ENCODE measurements at regions not wholly inside any gene's neighbourhood (a gene's known extent, or its start where the extent isn't known, plus 50 kb on each side); places are given as distances from the start of the nearest gene placed in this dataset.

DNA sequence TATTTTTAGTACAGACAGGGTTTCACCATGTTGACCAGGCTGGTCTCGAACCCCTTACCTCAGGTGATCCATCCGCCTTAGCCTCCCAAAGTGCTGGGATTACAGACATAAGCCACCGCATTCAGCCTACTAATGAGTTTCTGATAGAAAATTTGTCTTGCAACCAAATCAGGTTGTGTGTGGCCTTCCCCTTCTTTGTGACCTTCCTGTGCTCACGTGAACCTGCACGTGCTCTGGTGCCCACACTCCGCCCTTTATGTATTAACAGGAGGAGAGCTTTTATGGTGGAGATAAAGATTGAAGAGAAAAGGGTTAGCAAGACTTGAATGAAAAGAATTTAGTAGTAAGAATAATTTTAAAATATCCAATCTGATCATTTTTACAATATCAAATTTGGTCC is 343.5 kb upstream of the TMEM132C start:
- TF ChIP-seq, protein P1, sequence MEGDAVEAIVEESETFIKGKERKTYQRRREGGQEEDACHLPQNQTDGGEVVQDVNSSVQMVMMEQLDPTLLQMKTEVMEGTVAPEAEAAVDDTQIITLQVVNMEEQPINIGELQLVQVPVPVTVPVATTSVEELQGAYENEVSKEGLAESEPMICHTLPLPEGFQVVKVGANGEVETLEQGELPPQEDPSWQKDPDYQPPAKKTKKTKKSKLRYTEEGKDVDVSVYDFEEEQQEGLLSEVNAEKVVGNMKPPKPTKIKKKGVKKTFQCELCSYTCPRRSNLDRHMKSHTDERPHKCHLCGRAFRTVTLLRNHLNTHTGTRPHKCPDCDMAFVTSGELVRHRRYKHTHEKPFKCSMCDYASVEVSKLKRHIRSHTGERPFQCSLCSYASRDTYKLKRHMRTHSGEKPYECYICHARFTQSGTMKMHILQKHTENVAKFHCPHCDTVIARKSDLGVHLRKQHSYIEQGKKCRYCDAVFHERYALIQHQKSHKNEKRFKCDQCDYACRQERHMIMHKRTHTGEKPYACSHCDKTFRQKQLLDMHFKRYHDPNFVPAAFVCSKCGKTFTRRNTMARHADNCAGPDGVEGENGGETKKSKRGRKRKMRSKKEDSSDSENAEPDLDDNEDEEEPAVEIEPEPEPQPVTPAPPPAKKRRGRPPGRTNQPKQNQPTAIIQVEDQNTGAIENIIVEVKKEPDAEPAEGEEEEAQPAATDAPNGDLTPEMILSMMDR (IDR thresholded peaks at IDR 0.05; ENCODE audit: insufficient read depth, low read depth, low read length) = no peak
- DNase-seq (ENCODE audit: low read depth) = no peak
- H3K4me3 ChIP-seq (ENCODE audit: low read depth, low read length) = no peak overlapping the region
- POLR2A ChIA-PET = no interaction called here
- H3K36me3 ChIP-seq (ENCODE audit: control insufficient read depth, insufficient read depth, low read length) = no peaks in the 10 kb centered on the region
- no peaks in the 10 kb centered on the region for H3K27me3 ChIP-seq (ENCODE audit: control insufficient read depth, insufficient read depth, low read length)
- CTCF ChIA-PET = no interaction called here

GRCh38 chr12:127925971-127926370 is 341.0 kb upstream of the TMEM132C start:
- POLR2A ChIA-PET = no interaction called here
- Histone ChIP-seq H3K36me3 (ENCODE audit: control insufficient read depth, insufficient read depth, low read length) (no peaks in the 10 kb centered on the region), H3K27me3 (ENCODE audit: control insufficient read depth, insufficient read depth, low read length) (no peaks in the 10 kb centered on the region), H3K4me3 (ENCODE audit: low read depth, low read length) (no peak overlapping the region)
- TF ChIP-seq, protein P1 (IDR thresholded peaks at IDR 0.05; ENCODE audit: insufficient read depth, low read depth, low read length) = peak; percentile 61
- DNase-seq (ENCODE audit: low read depth) = no peak
- CTCF ChIA-PET = interaction anchor here (1.2 to 2.4 kb wide), 2 partner anchors 248 to 545 kb away, joined by 4 to 11 read pairs; no protein-coding TSS in a partner anchor

- H3K36me3 ChIP-seq (ENCODE audit: control insufficient read depth, insufficient read depth, low read length) = no peaks in the 10 kb centered on the region
- TF ChIP-seq, protein P1 (IDR thresholded peaks at IDR 0.05; ENCODE audit: insufficient read depth, low read depth, low read length) = no peak
- POLR2A ChIA-PET = no interaction called here
- no peak for DNase-seq (ENCODE audit: low read depth)
- H3K4me3 ChIP-seq (ENCODE audit: low read depth, low read length) = no peak overlapping the region
- CTCF ChIA-PET = no interaction called here
- H3K27me3 ChIP-seq (ENCODE audit: control insufficient read depth, insufficient read depth, low read length) = no peaks in the 10 kb centered on the region
Measured at GRCh38 chr12:127928178-127928577, 338.8 kb upstream of the TMEM132C start.

DNA sequence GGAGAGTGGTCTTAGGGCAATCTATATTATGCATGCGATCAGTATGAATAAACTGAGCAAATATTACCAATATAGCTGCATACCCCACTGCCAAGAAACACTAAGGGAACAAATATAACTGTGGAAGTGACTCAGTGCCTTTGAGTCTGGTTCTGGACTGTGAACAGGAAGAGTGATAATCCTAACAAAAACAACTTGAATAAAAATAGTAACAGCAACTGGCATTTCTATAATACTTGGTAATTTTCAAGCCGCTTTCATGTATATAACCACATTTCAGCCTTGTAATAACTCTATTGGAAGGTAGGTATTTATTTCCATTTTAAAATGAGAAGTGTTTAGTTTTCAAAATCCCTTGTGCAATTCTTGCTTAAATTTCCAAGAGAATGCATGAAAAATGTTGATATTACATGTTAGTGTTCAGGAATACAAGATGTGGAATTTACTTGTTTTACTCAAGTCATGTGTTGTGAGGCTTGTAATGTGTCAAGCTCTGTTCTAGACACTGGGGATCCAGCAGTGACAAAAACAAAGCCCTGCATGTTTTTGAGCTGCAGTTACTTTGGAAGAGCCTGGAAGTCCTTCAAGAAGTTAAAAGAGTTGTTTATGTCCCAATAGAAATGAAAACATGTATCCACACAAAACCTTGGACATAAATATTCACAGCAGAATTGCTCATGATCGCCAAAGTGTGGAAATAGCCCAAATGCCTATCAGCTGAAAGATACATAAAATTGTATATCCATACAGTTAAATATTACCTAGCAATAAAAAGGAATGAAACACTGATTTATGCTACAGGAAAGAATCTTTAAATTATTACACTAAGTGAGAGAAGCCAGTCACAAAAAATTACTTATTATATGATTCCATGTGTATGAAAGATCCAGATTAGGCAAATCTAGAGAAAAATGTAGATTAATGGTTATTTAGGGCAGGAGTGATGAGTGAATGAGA is 338.1 kb upstream of the TMEM132C start:
- Histone ChIP-seq H3K4me3 (ENCODE audit: low read depth, low read length) (no peak overlapping the region), H3K27me3 (ENCODE audit: control insufficient read depth, insufficient read depth, low read length) (no peaks in the 10 kb centered on the region), H3K36me3 (ENCODE audit: control insufficient read depth, insufficient read depth, low read length) (no peaks in the 10 kb centered on the region)
- TF ChIP-seq, protein P1 (IDR thresholded peaks at IDR 0.05; ENCODE audit: insufficient read depth, low read depth, low read length) = no peak
- no peak for DNase-seq (ENCODE audit: low read depth)
- POLR2A ChIA-PET = no interaction called here
- CTCF ChIA-PET = interaction anchor here (0.6 kb wide), 1 partner anchor 820 kb away, joined by 3 read pairs; no protein-coding TSS in a partner anchor

DNA sequence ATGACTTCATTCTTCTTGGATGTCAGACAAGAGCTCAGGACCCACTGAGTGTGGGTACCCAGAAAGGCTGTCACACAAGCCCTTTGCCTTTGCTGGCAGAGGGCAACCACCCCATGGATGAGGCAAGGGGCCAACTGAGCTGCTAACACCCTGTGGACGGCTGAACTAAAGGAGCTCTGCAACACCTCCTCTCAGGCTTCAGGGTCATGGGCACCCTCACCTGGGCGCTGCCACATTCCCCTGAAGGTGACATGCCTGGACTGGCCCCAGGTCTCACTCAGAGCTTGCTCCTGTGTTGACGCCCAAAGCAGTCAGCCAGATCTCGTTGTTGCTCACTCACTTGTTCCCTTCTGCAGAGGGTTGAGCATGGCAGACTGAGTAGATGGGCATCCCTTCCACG is 336.8 kb upstream of the TMEM132C start:
- no peak for DNase-seq (ENCODE audit: low read depth)
- H3K4me3 ChIP-seq (ENCODE audit: low read depth, low read length) = no peak overlapping the region
- no peaks in the 10 kb centered on the region for H3K36me3 ChIP-seq (ENCODE audit: control insufficient read depth, insufficient read depth, low read length)
- CTCF ChIA-PET = interaction anchor here (1.0 kb wide), 1 partner anchor 252 kb away, joined by 3 read pairs; no protein-coding TSS in a partner anchor
- no peaks in the 10 kb centered on the region for H3K27me3 ChIP-seq (ENCODE audit: control insufficient read depth, insufficient read depth, low read length)
- TF ChIP-seq, protein P1 (IDR thresholded peaks at IDR 0.05; ENCODE audit: insufficient read depth, low read depth, low read length) = no peak
- POLR2A ChIA-PET = no interaction called here
